BJ (cell line): ENCODE measurements at regions not wholly inside any gene's neighbourhood (a gene's known extent, or its start where the extent isn't known, plus 50 kb on each side); places are given as distances from the start of the nearest gene placed in this dataset.

Experiments used
- CTCF ChIA-PET: fragments of 350-600 bp; formaldehyde crosslinking; extraction: SDS; loops from one replicate; lab custom pipeline; 2021; ENCODE audit warnings: antibody characterized with exemption, inconsistent platforms; lab: Yijun Ruan, JAX
- POLR2A ChIA-PET: fragments of 300-600 bp; sonication (Branson Sonifier 250); formaldehyde crosslinking; extraction: SDS; loops from one replicate; lab custom pipeline; 2021; ENCODE audit warnings: antibody characterized with exemption; lab: Charles Lee
- DNase-seq: peaks from one replicate; pipeline ENCODE4 v3.0.0-alpha.2; 2011; ENCODE audit warnings: low read depth
- H3K27me3 ChIP-seq: 2 replicates; pipeline ENCODE4 v1.6.0; 2011; ENCODE audit warnings: low read length; ENCODE audit not compliant: control insufficient read depth, insufficient read depth
- H3K36me3 ChIP-seq: 2 replicates; pipeline ENCODE4 v1.5.1; 2011; ENCODE audit warnings: low read length; ENCODE audit not compliant: control insufficient read depth, insufficient read depth
- H3K4me3 ChIP-seq: 2 replicates; pipeline ENCODE4 v1.5.1; 2011; ENCODE audit warnings: low read depth, mild to moderate bottlenecking, control low read depth, low read length
- CTCF ChIP-seq: IDR thresholded peaks from 2 replicates; pipeline ENCODE4 v1.5.1; 2011; ENCODE audit warnings: low read depth, mild to moderate bottlenecking, control low read depth, inconsistent platforms, low read length, moderate library complexity; ENCODE audit not compliant: insufficient read depth

- no peak for DNase-seq
- H3K4me3 ChIP-seq: no peak overlapping the region
- CTCF ChIA-PET: no interaction called here
- no peak for TF ChIP-seq CTCF
- no peaks in the 10 kb centered on the region for H3K36me3 ChIP-seq
- no peaks in the 10 kb centered on the region for H3K27me3 ChIP-seq
- POLR2A ChIA-PET: no interaction called here
These were observed 179.9 kb upstream of the NETO1 start for GRCh38 chr18:73047688-73048087.

GRCh38 chr18:73045037-73045436 is 177.2 kb upstream of the NETO1 start:
- no peak for TF ChIP-seq CTCF
- POLR2A ChIA-PET: no interaction called here
- no peak for DNase-seq
- CTCF ChIA-PET: no interaction called here
- Histone ChIP-seq H3K27me3 (no peaks in the 10 kb centered on the region), H3K36me3 (no peaks in the 10 kb centered on the region), H3K4me3 (no peak overlapping the region)

GRCh38 chr18:73043611-73044010 is 175.8 kb upstream of the NETO1 start:
- TF ChIP-seq CTCF: no peak
- ChIA-PET POLR2A (no interaction called here), CTCF (no interaction called here)

GRCh38 chr18:73043211-73043610 is 175.4 kb upstream of the NETO1 start:
- ChIA-PET CTCF (no interaction called here), POLR2A (no interaction called here)
- DNase-seq: no peak
- H3K36me3 ChIP-seq: no peaks in the 10 kb centered on the region
- TF ChIP-seq CTCF: no peak
- no peaks in the 10 kb centered on the region for H3K27me3 ChIP-seq
- H3K4me3 ChIP-seq: no peak overlapping the region

More at GRCh38 chr18:73043611-73044010, 175.8 kb upstream of the NETO1 start:
- no peak for DNase-seq
- Histone ChIP-seq H3K27me3 (no peaks in the 10 kb centered on the region), H3K4me3 (no peak overlapping the region), H3K36me3 (no peaks in the 10 kb centered on the region)

- DNase-seq: no peak
- POLR2A ChIA-PET: no interaction called here
- CTCF ChIA-PET: no interaction called here
- Histone ChIP-seq H3K4me3 (no peak overlapping the region), H3K36me3 (no peaks in the 10 kb centered on the region), H3K27me3 (no peaks in the 10 kb centered on the region)
- TF ChIP-seq CTCF: no peak
These were observed 172.5 kb upstream of the NETO1 start for GRCh38 chr18:73040247-73040646.
